ENCODE measurements at regions not wholly inside any gene's neighbourhood (a gene's known extent, or its start where the extent isn't known, plus 50 kb on each side); places are given as distances from the start of the nearest gene placed in this dataset.

- DNase-seq (ENCODE audit: low spot score): no peak
- TF ChIP-seq, protein P1, sequence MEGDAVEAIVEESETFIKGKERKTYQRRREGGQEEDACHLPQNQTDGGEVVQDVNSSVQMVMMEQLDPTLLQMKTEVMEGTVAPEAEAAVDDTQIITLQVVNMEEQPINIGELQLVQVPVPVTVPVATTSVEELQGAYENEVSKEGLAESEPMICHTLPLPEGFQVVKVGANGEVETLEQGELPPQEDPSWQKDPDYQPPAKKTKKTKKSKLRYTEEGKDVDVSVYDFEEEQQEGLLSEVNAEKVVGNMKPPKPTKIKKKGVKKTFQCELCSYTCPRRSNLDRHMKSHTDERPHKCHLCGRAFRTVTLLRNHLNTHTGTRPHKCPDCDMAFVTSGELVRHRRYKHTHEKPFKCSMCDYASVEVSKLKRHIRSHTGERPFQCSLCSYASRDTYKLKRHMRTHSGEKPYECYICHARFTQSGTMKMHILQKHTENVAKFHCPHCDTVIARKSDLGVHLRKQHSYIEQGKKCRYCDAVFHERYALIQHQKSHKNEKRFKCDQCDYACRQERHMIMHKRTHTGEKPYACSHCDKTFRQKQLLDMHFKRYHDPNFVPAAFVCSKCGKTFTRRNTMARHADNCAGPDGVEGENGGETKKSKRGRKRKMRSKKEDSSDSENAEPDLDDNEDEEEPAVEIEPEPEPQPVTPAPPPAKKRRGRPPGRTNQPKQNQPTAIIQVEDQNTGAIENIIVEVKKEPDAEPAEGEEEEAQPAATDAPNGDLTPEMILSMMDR (IDR thresholded peaks at IDR 0.05; ENCODE audit: poor library complexity, severe bottlenecking): no peak
- Histone ChIP-seq H3K27ac (ENCODE audit: poor library complexity, severe bottlenecking) (no peak overlapping the region), H3K4me1 (ENCODE audit: insufficient read depth, poor library complexity, severe bottlenecking) (no peaks in the 10 kb centered on the region), H3K27me3 (ENCODE audit: insufficient read depth, poor library complexity, severe bottlenecking) (no peaks in the 10 kb centered on the region), H3K9me3 (ENCODE audit: severe bottlenecking) (no peaks in the 10 kb centered on the region), H3K36me3 (ENCODE audit: low read depth) (no peaks in the 10 kb centered on the region), H3K4me3 (ENCODE audit: severe bottlenecking) (no peak overlapping the region)
- ATAC-seq (ENCODE audit: low read depth): no peak
Measured at GRCh38 chr3:61445924-61446323, 115.4 kb upstream of the PTPRG start.

DNA sequence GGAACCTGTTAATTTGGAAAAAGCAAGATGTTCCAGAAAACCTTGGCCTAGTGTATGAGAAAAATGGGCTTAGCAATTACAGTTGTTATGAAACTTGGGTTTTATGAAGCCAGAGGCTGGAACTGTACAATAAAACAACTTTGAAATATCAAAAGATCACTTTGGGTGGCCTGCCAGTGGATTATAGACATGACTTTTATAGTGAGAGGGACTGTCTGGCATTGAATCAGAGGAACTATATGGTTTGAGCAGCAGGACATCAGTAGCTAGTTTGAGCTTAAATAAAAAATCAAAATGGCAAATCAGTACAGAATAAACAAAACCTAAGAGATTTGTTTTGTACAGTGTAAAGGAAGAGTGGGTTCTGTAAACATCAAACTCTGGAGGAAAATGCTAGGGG lies 115.0 kb upstream of the PTPRG start:
- TF ChIP-seq, protein P1 (IDR thresholded peaks at IDR 0.05; ENCODE audit: poor library complexity, severe bottlenecking): no peak
- no peaks in the 10 kb centered on the region for H3K9me3 ChIP-seq (ENCODE audit: severe bottlenecking)
- H3K36me3 ChIP-seq (ENCODE audit: low read depth): no peaks in the 10 kb centered on the region
- H3K4me3 ChIP-seq (ENCODE audit: severe bottlenecking): no peak overlapping the region
- no peaks in the 10 kb centered on the region for H3K4me1 ChIP-seq (ENCODE audit: insufficient read depth, poor library complexity, severe bottlenecking)
- no peak overlapping the region for H3K27ac ChIP-seq (ENCODE audit: poor library complexity, severe bottlenecking)
- ATAC-seq (ENCODE audit: low read depth): no peak
- no peaks in the 10 kb centered on the region for H3K27me3 ChIP-seq (ENCODE audit: insufficient read depth, poor library complexity, severe bottlenecking)
- DNase-seq (ENCODE audit: low spot score): no peak

DNA sequence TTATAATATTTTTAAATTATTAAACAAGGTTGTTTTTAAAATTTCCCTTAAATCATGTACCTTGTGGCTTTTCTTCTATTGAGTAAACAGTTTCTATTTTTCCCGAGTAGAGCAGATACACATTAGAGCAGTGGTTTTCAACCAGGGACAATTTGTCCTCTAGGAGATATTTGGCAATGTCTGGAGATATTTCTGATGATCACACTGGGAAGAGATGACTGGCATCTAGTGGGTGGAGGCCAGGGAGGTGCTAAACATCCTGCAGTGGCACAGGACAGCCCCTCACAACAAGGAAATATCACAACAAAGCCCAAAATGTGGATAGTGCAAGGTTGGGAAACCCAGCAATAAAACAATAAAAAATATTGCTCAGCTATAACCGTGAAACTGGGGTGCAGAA lies 113.0 kb upstream of the PTPRG start:
- ATAC-seq (ENCODE audit: low read depth) (no peak), DNase-seq (ENCODE audit: low spot score) (no peak)
- H3K27me3 ChIP-seq (ENCODE audit: insufficient read depth, poor library complexity, severe bottlenecking): no peaks in the 10 kb centered on the region
- peaks cover 6% of the 10 kb centered on the region for H3K4me1 ChIP-seq (ENCODE audit: insufficient read depth, poor library complexity, severe bottlenecking)
- H3K36me3 ChIP-seq (ENCODE audit: low read depth): no peaks in the 10 kb centered on the region
- no peaks in the 10 kb centered on the region for H3K9me3 ChIP-seq (ENCODE audit: severe bottlenecking)
- H3K4me3 ChIP-seq (ENCODE audit: severe bottlenecking): no peak overlapping the region
- no peak overlapping the region for H3K27ac ChIP-seq (ENCODE audit: poor library complexity, severe bottlenecking)
- TF ChIP-seq, protein P1 (IDR thresholded peaks at IDR 0.05; ENCODE audit: poor library complexity, severe bottlenecking): no peak

DNA sequence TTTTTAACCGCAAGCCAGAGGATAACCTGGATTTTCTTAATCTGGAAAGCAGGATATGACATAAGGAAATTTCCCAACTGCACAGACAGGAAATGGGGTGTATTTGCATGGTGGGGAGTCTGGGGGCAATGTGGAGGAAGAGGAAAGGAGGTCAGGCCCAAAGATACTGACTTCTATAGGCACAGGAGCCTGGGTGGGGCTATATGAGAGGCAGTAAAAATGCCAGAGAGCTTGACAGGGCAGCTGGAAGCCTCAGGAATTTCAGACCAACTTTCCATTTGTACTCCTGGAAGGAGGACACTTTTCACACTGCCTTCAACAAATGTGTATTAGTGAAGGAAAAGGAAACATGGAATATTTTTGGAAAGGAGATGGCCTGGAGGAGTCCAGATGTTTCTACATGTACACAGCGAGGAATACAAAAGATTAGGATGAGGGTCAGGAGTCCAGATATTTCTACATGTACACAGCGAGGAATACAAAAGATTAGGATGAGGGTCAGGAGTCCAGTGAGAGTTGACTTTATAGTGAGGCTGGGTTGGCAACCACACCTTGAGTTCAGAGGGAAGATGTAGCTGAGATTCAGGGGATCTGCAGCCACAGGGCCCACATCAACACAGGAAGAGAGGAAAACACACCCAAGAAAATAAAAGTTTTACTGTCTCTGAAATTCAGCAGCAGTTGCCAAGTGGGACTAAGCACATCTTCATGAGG lies 111.9 kb upstream of the PTPRG start:
- H3K36me3 ChIP-seq (ENCODE audit: low read depth): no peaks in the 10 kb centered on the region
- DNase-seq (ENCODE audit: low spot score) (no peak), ATAC-seq (ENCODE audit: low read depth) (no peak)
- TF ChIP-seq, protein P1 (IDR thresholded peaks at IDR 0.05; ENCODE audit: poor library complexity, severe bottlenecking): no peak
- no peaks in the 10 kb centered on the region for H3K27me3 ChIP-seq (ENCODE audit: insufficient read depth, poor library complexity, severe bottlenecking)
- no peak overlapping the region for H3K4me3 ChIP-seq (ENCODE audit: severe bottlenecking)
- H3K4me1 ChIP-seq (ENCODE audit: insufficient read depth, poor library complexity, severe bottlenecking): peaks cover 6% of the 10 kb centered on the region
- H3K27ac ChIP-seq (ENCODE audit: poor library complexity, severe bottlenecking): no peak overlapping the region
- H3K9me3 ChIP-seq (ENCODE audit: severe bottlenecking): no peaks in the 10 kb centered on the region

DNA sequence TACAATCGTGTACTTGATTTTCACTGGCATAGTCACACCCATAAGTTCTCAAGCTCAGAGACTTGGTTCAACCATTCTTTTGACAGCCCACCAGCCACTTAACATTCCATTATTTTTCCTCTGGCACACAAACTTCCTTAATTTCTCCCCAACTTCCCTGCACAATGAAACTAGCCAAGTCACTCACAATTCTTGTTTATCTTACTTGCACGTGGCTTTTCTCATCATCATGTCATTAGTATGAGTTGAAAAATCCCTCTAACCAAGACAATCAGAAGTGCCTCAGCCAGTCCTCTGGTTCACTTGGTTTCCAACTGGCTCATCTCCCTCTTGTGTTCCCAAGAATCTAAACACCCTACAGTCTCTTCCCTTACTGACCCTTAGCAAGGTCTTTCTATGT lies 110.5 kb upstream of the PTPRG start:
- ATAC-seq (ENCODE audit: low read depth): no peak
- Histone ChIP-seq H3K36me3 (ENCODE audit: low read depth) (no peaks in the 10 kb centered on the region), H3K27ac (ENCODE audit: poor library complexity, severe bottlenecking) (no peak overlapping the region)

More for the DNA sequence above, 110.5 kb upstream of the PTPRG start:
- DNase-seq (ENCODE audit: low spot score): no peak
- Histone ChIP-seq H3K4me3 (ENCODE audit: severe bottlenecking) (no peak overlapping the region), H3K27me3 (ENCODE audit: insufficient read depth, poor library complexity, severe bottlenecking) (no peaks in the 10 kb centered on the region), H3K9me3 (ENCODE audit: severe bottlenecking) (no peaks in the 10 kb centered on the region), H3K4me1 (ENCODE audit: insufficient read depth, poor library complexity, severe bottlenecking) (peaks cover 6% of the 10 kb centered on the region)
- TF ChIP-seq, protein P1 (IDR thresholded peaks at IDR 0.05; ENCODE audit: poor library complexity, severe bottlenecking): no peak
